AG04450 (cell line): ENCODE measurements at regions not wholly inside any gene's neighbourhood (a gene's known extent, or its start where the extent isn't known, plus 50 kb on each side); places are given as distances from the start of the nearest gene placed in this dataset.

Experiments
- CTCF ChIA-PET: fragments of 300-600, 350-600 bp; formaldehyde crosslinking; extraction: SDS; loops from one replicate; lab custom pipeline; 2022; ENCODE audit warnings: antibody characterized with exemption, inconsistent platforms; lab: Charles Lee
- POLR2A ChIA-PET: fragments of 350-600 bp; formaldehyde crosslinking; extraction: SDS; loops from one replicate; lab custom pipeline; 2021; ENCODE audit warnings: antibody characterized with exemption, inconsistent platforms; lab: Yijun Ruan, JAX
- DNase-seq: peaks from one replicate; pipeline ENCODE4 v3.0.0-alpha.2; 2011; ENCODE audit warnings: low read depth, low spot score
- H3K27ac ChIP-seq: one replicate; pipeline ENCODE4 v1.5.1; 2012; ENCODE audit warnings: low read depth, low read length, control low read depth
- H3K27me3 ChIP-seq: one replicate; pipeline ENCODE4 v1.6.0; 2012; ENCODE audit warnings: low read length; ENCODE audit not compliant: control insufficient read depth, insufficient read depth
- H3K4me3 ChIP-seq: 2 replicates; pipeline ENCODE4 v1.5.1; 2011; ENCODE audit warnings: mild to moderate bottlenecking, low read depth, low read length, control low read depth
- H3K9me3 ChIP-seq: 2 replicates; pipeline ENCODE4 v1.5.1; 2012; ENCODE audit warnings: low read length; ENCODE audit not compliant: control insufficient read depth, insufficient read depth
- CTCF ChIP-seq: IDR thresholded peaks from 2 replicates; pipeline ENCODE4 v1.5.1; 2011; ENCODE audit warnings: low read depth, low read length, control low read depth, inconsistent platforms

GRCh38 chrX:10365532-10366265 is 208.9 kb downstream of the CLCN4 start:
- Histone ChIP-seq H3K4me3 (no peak overlapping the region), H3K9me3 (no peaks in the 10 kb centered on the region; the same call in 1 of the 2 replicates), H3K27ac (no peak overlapping the region), H3K27me3 (no peaks in the 10 kb centered on the region)
- TF ChIP-seq CTCF: no peak
- POLR2A ChIA-PET: no interaction called here
- no peak for DNase-seq
- CTCF ChIA-PET: no interaction called here

- DNase-seq: no peak
- ChIA-PET POLR2A (no interaction called here), CTCF (interaction anchor here (1.1 kb wide), 1 partner anchor 177 kb away, joined by 3 read pairs; no protein-coding TSS in a partner anchor)
- Histone ChIP-seq H3K27me3 (no peaks in the 10 kb centered on the region), H3K9me3 (no peaks in the 10 kb centered on the region; the same call in 1 of the 2 replicates), H3K27ac (no peak overlapping the region), H3K4me3 (no peak overlapping the region)
- no peak for TF ChIP-seq CTCF
These were observed 210.6 kb downstream of the CLCN4 start for GRCh38 chrX:10367406-10367805.

GRCh38 chrX:10370976-10371375 is 214.2 kb downstream of the CLCN4 start:
- no peak for TF ChIP-seq CTCF
- ChIA-PET CTCF (no interaction called here), POLR2A (no interaction called here)
- Histone ChIP-seq H3K27me3 (no peaks in the 10 kb centered on the region), H3K27ac (no peak overlapping the region), H3K4me3 (no peak overlapping the region), H3K9me3 (no peaks in the 10 kb centered on the region; the same call in 1 of the 2 replicates)
- no peak for DNase-seq

- H3K27me3 ChIP-seq: no peaks in the 10 kb centered on the region
- TF ChIP-seq CTCF: no peak
- H3K9me3 ChIP-seq: no peaks in the 10 kb centered on the region
- H3K4me3 ChIP-seq: no peak overlapping the region
- no peak for DNase-seq
- H3K27ac ChIP-seq: no peak overlapping the region
- ChIA-PET POLR2A (no interaction called here), CTCF (no interaction called here)
These were observed 220.7 kb downstream of the CLCN4 start for GRCh38 chrX:10377427-10377826.

- ChIA-PET CTCF (no interaction called here), POLR2A (no interaction called here)
- Histone ChIP-seq H3K27ac (no peak overlapping the region), H3K4me3 (no peak overlapping the region), H3K9me3 (no peaks in the 10 kb centered on the region), H3K27me3 (no peaks in the 10 kb centered on the region)
- no peak for DNase-seq
- no peak for TF ChIP-seq CTCF
These were observed 223.1 kb downstream of the CLCN4 start for GRCh38 chrX:10379878-10380277.
